HG03025 (cell line): ENCODE measurements at regions not wholly inside any gene's neighbourhood (a gene's known extent, or its start where the extent isn't known, plus 50 kb on each side); places are given as distances from the start of the nearest gene placed in this dataset.
"Not testable (repeated sequence)": the region's sequence is repeated elsewhere in the genome, so short reads cannot be mapped to it uniquely, and the experiment has no call there.

Source experiments
- ATAC-seq: cut with Tn5 transposase; IDR thresholded peaks from one replicate; pipeline ENCODE4 v1.9.1; 2021; ENCODE audit warnings: mild to moderate bottlenecking, moderate library complexity; ENCODE audit not compliant: unreplicated experiment, low FRiP score

DNA sequence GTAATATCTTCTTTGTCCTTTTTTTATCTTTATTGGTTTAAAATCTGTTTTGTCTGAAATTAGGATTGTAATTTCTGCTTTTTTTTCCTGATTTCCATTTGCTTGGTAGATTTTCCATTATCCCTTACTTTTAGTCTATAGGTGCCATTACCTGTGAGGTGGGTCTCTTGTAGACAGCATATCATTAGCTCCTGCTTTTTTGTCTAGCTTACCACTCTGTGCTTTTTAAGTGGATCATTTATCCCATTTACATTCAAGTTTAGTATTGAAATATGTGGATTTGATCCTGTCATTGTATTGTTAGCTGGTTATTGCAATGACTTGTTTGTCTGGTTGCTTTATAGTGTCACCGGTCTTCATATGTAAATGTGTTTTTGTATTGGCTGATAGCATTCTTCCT, 958.6 kb upstream of the SLIT2 start:
- no peak for ATAC-seq

- no peak for ATAC-seq
Observed at GRCh38 chr4:19286924-19287323, 964.8 kb upstream of the SLIT2 start.

- no peak for ATAC-seq
Observed at GRCh38 chr4:19285146-19285545, 966.6 kb upstream of the SLIT2 start.

- no peak for ATAC-seq
Observed at GRCh38 chr4:19278665-19279064, 973.0 kb upstream of the SLIT2 start.

GRCh38 chr4:19266566-19266965, 985.1 kb upstream of the SLIT2 start:
- ATAC-seq, result no peak

GRCh38 chr4:19262467-19262866, 989.2 kb upstream of the SLIT2 start:
- no peak for ATAC-seq

DNA sequence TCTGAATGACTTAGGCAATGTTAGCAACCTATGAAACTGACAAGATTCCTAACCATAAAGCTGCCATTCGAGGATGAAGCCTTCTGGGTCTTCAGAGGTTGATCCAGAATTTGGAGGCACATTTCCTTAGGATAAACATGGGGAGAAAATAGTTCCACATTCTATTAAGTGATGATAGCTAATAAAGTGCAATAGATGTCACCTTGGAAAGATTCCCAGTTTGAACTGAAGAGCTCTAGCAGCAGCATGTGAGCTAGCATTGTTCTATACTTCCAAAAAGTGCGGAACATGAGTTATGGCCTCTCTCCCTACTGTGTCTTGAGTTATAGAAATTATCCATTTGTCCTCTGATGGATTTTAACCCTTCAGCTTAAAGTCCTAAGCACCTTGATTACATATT, 991.4 kb upstream of the SLIT2 start:
- no peak for ATAC-seq

- no peak for ATAC-seq
Observed at GRCh38 chr4:19259920-19260319, 991.8 kb upstream of the SLIT2 start.

GRCh38 chr4:19256823-19257222, 994.9 kb upstream of the SLIT2 start:
- ATAC-seq, result no peak

DNA sequence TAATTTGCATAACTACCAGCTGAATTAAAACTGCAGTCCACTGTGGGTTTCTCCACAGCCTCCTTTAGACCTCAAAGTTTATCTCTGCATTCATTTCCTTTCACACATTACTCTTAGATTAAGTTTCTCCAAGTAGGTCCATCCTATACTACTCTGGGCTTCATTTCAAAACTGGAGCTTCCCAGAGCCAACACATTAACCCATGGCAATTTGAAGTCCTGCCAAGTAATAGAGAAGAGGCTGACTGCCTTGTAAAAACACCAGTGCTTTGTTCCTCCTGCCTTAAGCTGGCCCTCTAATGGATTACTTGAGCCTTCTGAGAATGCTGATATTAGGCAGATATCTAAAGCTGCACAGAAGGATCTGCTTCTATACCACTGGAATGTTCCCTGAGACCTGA, 997.2 kb upstream of the SLIT2 start:
- ATAC-seq, result no peak

- no peak for ATAC-seq
Observed at GRCh38 chr4:19248023-19248422, 1003.7 kb upstream of the SLIT2 start.

DNA sequence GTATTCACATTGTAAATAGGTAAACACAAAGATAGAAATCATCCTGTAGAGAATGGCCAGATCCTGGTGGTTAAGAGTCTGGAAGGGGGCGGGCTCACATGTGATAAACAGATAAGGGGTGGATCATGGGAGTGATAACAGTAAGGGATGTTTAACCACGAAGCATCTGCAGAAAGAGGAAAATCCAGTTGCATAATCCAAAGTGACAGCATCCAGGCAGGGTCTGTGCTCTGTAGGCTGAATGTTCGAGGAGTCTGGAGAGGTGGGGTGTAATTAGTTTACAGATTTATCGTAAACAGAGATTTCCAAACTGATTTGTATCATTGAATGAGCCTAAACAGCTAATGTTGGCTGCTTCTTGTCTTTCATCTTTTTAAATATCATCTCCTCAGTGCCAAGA, 1009.8 kb upstream of the SLIT2 start:
- ATAC-seq, result no peak

- ATAC-seq, result no peak
Observed at GRCh38 chr4:19239565-19239964, 1012.1 kb upstream of the SLIT2 start.

DNA sequence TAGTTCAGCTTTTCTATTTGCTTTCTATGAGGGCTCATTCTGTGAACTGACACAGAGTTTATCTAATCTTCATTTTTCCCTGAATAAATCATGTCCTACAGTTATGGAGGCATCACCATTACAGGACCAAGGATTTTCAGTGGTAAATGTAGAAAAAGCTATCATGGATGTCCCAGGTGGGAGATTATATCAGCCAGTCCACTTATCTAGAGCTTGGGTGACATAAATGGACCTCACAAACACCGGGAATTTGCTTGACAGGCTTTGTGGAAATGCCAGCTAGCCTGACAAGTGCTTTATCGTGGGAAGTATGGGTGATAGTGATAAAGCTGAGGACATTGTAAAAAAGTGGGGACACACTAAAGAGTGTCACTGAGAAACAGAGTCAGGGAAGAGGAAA, 1015.2 kb upstream of the SLIT2 start:
- ATAC-seq, result no peak

DNA sequence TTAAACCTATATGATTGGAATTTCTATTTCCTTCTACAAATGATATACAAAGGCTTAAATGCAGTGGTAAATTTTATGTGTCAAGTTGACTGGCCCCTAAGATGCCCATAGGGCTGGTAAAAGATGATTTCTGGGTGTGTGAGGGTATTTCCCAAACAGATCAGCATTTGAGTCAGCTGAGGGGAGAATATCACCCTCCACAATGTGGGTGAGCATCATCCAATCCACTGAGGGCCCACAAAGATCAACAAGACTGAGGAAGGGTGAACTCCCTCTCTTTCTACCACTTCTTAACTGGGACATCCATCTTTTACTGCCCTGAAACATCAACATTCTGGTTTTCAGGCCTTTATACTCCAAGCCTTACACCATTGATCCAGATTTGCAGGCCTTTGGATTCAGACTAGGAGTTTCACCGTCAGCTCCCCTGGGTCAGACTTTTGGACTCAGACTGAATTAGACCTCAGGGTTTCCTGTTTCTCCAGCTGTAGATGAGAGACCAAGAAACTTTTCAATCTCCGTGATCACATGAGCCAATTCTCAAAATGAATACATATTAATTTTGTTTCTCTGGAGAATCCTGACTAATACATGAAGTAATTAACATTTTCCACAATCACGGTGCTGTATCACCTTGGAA, 1020.7 kb upstream of the SLIT2 start:
- no peak for ATAC-seq

- no peak for ATAC-seq
Observed at GRCh38 chr4:19227701-19228100, 1024.0 kb upstream of the SLIT2 start.

DNA sequence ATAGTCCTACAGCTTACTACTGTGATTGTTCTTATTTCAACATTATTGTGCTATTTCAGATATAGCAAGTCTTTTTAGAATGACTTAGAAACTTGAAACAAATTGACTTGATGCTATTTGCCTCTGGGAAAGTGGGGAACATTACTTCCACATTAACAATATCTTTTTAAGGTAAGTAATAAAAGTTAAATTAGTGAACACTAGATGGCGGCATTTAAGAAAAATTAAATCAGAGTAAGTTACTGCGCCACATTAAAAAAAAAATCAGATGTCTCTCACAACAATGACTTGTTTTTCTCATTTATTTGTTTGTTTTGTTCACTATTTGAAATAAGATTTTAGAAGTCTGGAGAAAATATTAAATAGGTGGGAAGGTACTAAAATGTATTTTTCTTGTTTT, 1026.9 kb upstream of the SLIT2 start:
- no peak for ATAC-seq

- ATAC-seq, result no peak
Observed at GRCh38 chr4:19216476-19216875, 1035.2 kb upstream of the SLIT2 start.

DNA sequence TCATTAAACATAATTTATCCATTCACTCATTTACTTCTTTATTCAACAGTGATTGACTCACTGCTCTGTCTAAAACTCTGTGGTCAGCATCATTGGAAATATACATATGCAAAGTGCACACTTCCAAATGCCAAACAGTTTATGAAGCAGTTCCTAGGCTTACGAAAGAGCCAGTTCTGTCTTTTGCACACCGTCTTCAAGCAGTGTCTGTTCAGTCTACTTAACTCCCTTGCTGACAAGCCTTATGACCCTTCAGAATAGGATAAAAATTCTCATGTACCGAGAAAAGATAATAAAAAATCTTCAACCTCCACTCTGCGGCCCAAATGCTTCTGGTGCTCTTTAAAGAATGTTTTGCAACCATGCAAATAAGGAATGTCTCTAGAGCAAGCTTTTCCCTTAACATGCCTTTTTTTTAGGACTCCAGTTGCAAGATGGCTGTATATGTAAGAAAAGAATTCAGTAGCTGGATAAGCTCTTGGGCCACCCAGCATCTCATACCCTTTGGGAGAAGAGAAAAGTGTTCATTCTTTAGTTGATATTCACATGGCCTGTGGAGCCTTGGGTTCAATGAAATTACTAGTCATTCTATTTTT, 1037.0 kb upstream of the SLIT2 start:
- ATAC-seq, result no peak

- no peak for ATAC-seq
Observed at GRCh38 chr4:19213388-19213787, 1038.3 kb upstream of the SLIT2 start.

DNA sequence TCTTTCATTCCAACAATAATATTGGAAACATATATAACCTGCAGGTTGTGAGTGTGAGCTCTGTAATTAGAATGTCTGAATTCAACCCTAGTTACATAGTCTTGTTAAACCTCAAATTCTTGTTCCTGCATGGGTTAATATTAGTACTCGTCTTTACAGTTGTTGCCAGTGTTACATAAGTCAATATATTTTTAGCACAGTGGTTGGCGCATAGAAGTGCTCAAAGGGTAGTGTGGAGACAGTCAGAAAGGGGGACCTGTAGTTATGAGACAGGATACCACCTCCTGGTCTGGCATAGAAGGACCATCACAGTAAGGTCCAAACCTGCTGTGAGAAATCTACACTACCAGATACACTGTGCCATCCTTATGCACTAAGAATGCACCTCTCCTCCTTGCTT, 1045.9 kb upstream of the SLIT2 start:
- ATAC-seq, result no peak

GRCh38 chr4:19197838-19198237, 1053.9 kb upstream of the SLIT2 start:
- ATAC-seq, result not testable (repeated sequence)

DNA sequence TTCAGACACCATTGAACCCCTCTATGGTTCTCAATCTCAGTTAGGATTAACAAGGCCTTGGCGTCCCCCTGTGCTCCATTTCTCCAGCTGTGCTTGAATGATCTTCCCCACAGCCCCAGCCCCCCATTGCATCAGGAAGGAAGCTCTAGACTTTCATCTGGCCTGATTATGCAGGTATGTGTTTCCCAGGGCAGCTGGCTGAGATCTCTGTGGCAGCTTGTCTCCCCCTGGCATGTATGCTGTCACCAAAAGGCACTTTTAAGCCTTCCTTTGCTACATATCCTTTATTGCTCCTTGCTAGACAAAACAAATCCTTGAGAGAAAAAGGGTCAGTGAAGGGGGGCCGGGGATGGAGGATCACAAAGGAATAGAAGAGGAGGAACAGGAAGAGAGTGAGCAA, 1056.0 kb upstream of the SLIT2 start:
- no peak for ATAC-seq
